ENCODE measurements at regions not wholly inside any gene's neighbourhood (a gene's known extent, or its start where the extent isn't known, plus 50 kb on each side); places are given as distances from the start of the nearest gene placed in this dataset.

GRCh38 chr2:57396355-57397098, 650.1 kb upstream of the VRK2 start:
- Histone ChIP-seq H3K4me1 (no peaks in the 10 kb centered on the region), H3K27ac (no peak overlapping the region), H3K36me3 (replicated peaks in 1 of 2; ENCODE audit: insufficient read depth in 1 of 2, low read depth in 2 of 2) (no peaks in the 10 kb centered on the region), H3K4me3 (no peak overlapping the region), H3K27me3 (no peaks in the 10 kb centered on the region), H3K9me3 (no peaks in the 10 kb centered on the region)
- intact Hi-C loops (cut with DNase I) = no loop called here
- no peak for ATAC-seq
- no peak for DNase-seq
- TF ChIP-seq POLR2A (IDR thresholded peaks at IDR 0.05) (no peak), CTCF (IDR thresholded peaks at IDR 0.05) (no peak)
- WGBS, 2 donors = 75 to 95% methylated on average over 7 to 9 of the region's 9 CpGs

- no peak for DNase-seq
- intact Hi-C loops (cut with DNase I) = no loop called here
Measured at GRCh38 chr2:57397550-57398360, 648.9 kb upstream of the VRK2 start.

GRCh38 chr2:57399057-57399456, 647.5 kb upstream of the VRK2 start:
- Histone ChIP-seq H3K27ac (no peak overlapping the region), H3K27me3 (no peaks in the 10 kb centered on the region), H3K9me3 (no peaks in the 10 kb centered on the region), H3K36me3 (replicated peaks in 1 of 2; ENCODE audit: insufficient read depth in 1 of 2, low read depth in 2 of 2) (no peaks in the 10 kb centered on the region), H3K4me1 (no peaks in the 10 kb centered on the region), H3K4me3 (no peak overlapping the region)
- WGBS, 2 donors = 94 to 95% methylated on average over 4 to 5 of the region's 5 CpGs
- ATAC-seq = no peak
- intact Hi-C loops (cut with DNase I) = no loop called here
- DNase-seq = no peak
- TF ChIP-seq POLR2A (IDR thresholded peaks at IDR 0.05) (no peak), CTCF (IDR thresholded peaks at IDR 0.05) (no peak)

More at GRCh38 chr2:57397550-57398360, 648.9 kb upstream of the VRK2 start:
- H3K4me1 ChIP-seq = no peaks in the 10 kb centered on the region
- H3K27me3 ChIP-seq = no peaks in the 10 kb centered on the region
- no peak overlapping the region for H3K27ac ChIP-seq
- no peak for TF ChIP-seq CTCF (IDR thresholded peaks at IDR 0.05)
- TF ChIP-seq POLR2A (IDR thresholded peaks at IDR 0.05) = no peak
- H3K36me3 ChIP-seq (replicated peaks in 1 of 2; ENCODE audit: insufficient read depth in 1 of 2, low read depth in 2 of 2) = no peaks in the 10 kb centered on the region
- H3K4me3 ChIP-seq = no peak overlapping the region
- WGBS, 2 donors = 87 to 92% methylated on average over 14 to 20 of the region's 20 CpGs
- ATAC-seq = no peak
- no peaks in the 10 kb centered on the region for H3K9me3 ChIP-seq

- intact Hi-C loops (cut with DNase I) = no loop called here
- ATAC-seq = no peak
- H3K36me3 ChIP-seq (replicated peaks in 1 of 2; ENCODE audit: insufficient read depth in 1 of 2, low read depth in 2 of 2) = no peaks in the 10 kb centered on the region
- no peaks in the 10 kb centered on the region for H3K4me1 ChIP-seq
- no peaks in the 10 kb centered on the region for H3K27me3 ChIP-seq
- no peaks in the 10 kb centered on the region for H3K9me3 ChIP-seq
- TF ChIP-seq POLR2A (IDR thresholded peaks at IDR 0.05) (no peak), CTCF (IDR thresholded peaks at IDR 0.05) (no peak)
- no peak overlapping the region for H3K27ac ChIP-seq
- H3K4me3 ChIP-seq = no peak overlapping the region
- DNase-seq = no peak
- 79 to 90% methylated on average over 2 of the region's 2 CpGs for WGBS, 2 donors
Measured at GRCh38 chr2:57402096-57402495, 644.5 kb upstream of the VRK2 start.
